ENCODE measurements at regions not wholly inside any gene's neighbourhood (a gene's known extent, or its start where the extent isn't known, plus 50 kb on each side); places are given as distances from the start of the nearest gene placed in this dataset.

DNA sequence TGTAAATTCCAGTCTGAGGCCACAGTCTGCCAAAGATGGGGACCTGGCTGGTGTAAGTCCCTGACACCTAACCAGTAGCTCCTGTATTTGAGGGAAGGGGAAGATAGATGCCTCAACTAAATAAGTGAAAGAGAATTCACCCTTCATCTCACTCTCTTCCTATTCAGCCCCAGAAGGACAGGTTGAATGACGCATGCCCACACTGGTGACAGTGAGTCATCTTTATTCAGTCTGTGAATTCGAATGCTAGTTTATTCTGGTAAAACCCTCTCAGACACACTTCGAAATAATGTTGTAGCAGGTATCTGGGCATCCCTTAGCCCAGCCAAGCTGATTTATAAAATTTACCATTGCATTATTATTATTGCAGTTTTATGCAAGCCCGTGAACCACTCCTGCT is 617.0 kb upstream of the PRMT6 start:
- intact Hi-C loops (cut with DNase I), result no loop called here

DNA sequence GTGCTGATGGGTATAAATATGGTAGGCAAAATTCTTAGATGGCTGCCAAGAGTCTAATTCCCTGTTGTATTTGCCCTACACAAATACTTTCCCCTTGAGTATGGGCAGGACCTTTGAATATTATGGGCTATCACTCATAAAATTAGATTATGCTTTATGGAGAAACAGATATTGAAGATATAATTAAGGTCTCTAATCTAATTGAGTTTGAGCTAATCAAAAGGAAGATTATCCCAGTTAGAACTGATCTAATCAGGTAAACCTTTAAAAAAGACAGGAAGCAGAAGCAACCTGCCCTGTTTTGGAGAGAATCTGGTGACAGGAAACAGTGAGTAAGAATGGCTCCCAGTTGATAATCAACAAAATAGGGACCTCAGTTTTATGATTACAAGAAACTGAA is 609.0 kb upstream of the PRMT6 start:
- DNase-seq (ENCODE audit: low spot score) (no peak), ATAC-seq (no peak)
- intact Hi-C loops (cut with DNase I), result no loop called here

More for the DNA sequence above, 617.0 kb upstream of the PRMT6 start:
- ATAC-seq (no peak), DNase-seq (ENCODE audit: low spot score) (no peak)

DNA sequence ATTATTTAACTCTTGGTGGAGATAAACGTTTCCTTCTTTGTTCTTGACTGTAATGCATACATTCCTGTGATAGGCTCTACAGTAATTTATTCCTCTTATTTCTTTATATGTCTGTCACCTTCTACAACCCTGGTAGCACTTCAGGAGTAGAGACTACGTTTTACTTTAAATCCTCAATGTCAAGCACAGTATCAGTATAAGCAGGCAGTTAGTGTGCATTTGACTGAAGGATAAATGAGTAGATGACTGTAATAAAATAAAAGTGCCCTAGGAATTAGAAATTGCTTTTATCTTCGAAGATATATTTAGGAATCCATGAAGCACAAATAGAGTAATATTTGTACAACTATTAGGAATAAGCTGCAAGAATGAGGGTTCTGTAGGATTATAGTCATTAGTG is 599.6 kb upstream of the PRMT6 start:
- ATAC-seq (no peak), DNase-seq (ENCODE audit: low spot score) (no peak)
- intact Hi-C loops (cut with DNase I), result no loop called here

DNA sequence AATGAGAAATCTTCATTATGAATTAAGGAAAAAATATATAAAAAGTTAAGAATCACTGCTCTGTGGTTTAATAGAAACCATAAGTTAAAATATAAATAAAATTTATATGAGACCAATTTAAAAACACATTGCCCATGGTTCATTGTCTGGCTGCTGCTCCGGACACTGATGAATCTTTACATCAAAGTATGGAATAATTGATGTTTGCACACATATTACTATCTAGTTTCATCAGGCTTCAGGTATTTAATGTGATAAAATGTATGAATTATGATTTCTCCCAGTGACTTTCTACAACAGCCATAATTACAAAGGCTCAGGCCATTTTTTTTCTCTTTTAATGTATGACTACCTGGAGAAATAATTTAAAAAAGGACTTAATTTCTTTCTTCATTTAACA is 599.1 kb upstream of the PRMT6 start:
- DNase-seq (ENCODE audit: low spot score), result no peak
- ATAC-seq, result no peak
- intact Hi-C loops (cut with DNase I), result no loop called here

DNA sequence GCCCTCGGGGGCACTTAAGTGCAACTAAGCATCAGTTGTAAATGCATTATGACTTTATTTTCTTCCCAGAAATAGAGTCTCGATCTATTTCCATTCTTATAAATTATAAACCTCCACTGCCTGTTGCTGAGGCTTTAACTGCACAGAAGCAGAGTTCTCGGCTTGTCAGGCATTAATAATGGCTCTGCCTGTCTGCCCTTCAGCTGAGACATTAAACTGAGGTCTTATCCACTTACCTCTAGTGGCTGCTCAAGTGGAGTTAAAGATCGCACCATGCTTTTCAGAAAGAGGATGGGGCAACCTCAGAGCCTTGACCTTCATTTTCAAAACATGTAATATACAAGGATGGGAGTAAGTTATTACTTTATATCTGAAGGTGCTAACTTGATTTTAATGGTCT is 597.6 kb upstream of the PRMT6 start:
- intact Hi-C loops (cut with DNase I), result no loop called here
- ATAC-seq (no peak), DNase-seq (ENCODE audit: low spot score) (no peak)

DNA sequence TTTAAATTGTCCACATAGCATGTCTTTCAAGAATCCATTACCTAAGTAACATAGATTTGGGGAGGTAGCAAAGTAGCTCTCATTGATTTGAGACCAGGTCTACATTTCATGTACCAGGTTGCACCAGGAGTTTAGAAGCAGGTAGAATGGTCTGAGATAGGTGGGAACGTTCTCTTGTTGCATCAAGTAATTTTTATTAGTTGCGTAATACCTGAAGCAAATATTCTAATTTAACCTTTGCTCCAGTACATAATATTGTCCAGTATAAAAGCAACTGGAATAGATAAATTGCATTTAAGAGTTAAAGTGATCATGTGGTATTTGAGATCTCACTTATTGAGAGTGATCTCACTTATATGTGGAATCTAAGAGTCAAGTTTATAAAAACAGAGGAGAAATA is 597.1 kb upstream of the PRMT6 start:
- ATAC-seq, result no peak
- DNase-seq (ENCODE audit: low spot score), result no peak
- intact Hi-C loops (cut with DNase I), result no loop called here

DNA sequence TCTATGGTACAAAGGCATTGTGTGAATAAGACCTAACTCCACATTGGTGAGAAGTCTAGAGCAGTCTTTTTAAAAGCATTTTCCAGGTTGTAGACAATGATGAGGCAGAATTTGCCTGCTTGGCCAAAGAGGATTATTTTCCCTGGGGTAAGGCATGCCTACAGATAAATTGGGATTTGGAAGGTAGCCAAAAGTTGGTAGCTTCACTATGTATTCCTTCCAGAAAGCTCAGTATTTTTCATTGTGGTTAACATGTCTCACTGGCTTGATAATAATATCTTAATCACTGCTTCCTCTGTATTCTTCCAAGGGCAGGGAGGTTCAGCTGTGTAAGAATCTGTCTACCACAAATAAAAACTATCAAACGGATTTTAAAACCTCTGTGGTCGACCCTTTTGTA is 590.8 kb upstream of the PRMT6 start:
- DNase-seq (ENCODE audit: low spot score), result no peak
- intact Hi-C loops (cut with DNase I), result no loop called here
- ATAC-seq, result no peak

DNA sequence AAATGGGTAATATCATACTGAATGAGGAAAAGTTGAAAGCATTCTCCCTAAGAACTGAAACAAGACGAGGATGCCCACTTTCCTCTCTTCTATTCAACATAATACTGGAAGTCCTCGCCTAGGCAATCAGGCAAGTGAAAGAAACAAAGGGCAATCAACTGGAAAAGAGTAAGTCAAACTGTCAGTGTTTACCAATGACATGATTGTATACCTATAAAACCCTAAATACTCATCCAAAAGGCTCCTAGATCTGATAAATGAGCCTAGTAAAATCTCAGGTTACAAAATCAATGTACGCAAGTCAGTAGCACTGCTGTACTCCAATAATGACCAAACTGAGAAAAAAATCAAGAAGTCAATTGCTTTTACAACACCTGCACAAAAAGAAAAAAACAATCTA is 575.8 kb upstream of the PRMT6 start:
- DNase-seq (ENCODE audit: low spot score), result no peak
- intact Hi-C loops (cut with DNase I), result no loop called here
- ATAC-seq, result no peak

DNA sequence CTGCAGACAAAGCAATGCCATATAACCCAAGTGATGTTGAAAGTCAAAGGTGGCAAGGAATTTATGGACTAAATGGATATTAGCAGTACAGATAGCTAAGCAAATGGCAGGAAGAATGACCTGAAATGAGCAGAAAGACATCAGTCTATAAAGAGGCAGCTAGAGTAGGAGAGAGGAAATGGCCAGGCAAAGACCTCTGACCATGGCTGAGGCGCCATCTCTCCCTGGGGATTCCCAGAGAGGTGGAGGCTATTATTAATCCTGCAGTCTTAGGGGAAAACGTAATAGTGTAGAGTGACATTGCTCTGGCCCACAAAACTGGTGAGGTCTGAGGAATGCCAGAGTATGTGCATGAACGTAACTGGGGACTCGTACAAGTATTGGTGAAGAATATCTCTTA is 563.6 kb upstream of the PRMT6 start:
- intact Hi-C loops (cut with DNase I), result no loop called here
- ATAC-seq (no peak), DNase-seq (ENCODE audit: low spot score) (no peak)

DNA sequence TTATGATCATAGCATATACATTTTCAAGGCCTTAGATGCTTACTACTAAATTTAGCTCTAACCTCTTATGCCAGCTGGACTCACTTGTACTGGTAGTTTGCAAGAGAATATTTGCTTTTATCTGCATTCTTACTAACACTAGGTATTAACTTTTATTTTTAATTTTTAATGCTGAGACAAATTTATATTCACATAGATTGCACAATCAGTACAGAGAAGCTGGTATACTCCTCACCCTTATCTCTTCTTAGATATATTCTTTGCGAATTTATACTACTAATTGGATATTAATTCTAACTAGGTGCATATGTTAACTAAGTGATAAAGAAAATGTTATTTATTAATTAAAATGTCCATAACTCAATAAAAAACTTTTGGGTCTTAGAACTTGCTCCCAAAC is 561.8 kb upstream of the PRMT6 start:
- ATAC-seq (no peak), DNase-seq (ENCODE audit: low spot score) (no peak)
- intact Hi-C loops (cut with DNase I), result no loop called here

DNA sequence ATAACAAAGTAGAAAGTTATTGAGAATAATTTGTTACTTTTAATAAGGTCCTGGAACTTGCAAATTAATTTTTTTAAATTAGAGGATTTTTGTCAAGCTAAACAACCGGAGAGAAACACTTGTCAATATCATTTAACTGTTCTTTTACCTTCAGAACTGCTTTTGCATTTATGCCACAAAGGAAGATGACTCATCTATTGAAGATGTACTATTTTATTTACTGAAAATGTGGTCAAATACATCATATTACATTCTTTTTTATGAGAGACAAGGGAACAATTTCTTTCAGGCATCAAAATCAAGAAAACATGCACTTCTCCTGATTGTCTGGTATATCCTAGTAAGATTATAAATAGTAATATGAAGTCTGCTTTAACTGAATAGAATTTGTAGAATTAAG is 558.2 kb upstream of the PRMT6 start:
- intact Hi-C loops (cut with DNase I), result no loop called here
- DNase-seq (ENCODE audit: low spot score), result no peak
- ATAC-seq, result no peak

DNA sequence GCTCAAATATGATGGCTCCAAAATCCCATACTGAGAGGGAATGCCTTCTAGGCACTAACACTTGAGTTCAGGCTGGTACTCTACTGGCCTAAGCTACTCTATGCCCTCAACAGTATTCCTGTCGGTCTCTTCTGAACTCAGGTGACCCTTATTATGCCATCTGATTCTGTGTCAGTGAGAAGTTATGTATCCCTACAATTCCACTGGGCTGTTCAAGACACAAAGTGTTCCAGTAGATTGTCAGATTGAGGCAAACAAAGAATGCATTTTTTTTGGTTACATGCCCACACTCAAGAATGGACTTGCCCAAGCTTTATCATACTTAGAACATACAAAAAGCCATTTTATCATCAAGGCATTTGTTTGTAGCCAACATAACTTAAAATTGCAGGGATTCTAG is 553.8 kb upstream of the PRMT6 start:
- intact Hi-C loops (cut with DNase I), result no loop called here
- no peak for DNase-seq (ENCODE audit: low spot score)
- ATAC-seq, result no peak

DNA sequence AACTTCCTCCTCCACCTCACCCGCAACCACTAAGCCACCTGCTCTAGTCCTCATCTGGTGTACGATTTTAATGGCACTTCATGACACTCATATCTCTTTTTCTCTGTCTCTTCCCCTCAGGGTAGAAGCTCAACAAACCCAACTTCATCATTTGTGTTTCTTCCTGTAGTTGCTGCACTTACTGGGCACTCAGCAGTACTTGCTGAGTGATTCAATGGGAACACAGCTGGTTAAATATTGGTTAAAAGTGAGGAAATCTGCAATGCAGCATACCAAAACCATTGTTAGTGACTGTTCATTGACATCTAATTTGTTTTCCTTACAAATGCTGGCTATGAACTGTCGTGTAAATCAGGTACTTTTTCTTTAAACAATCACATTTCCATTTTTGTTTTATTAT is 541.1 kb upstream of the PRMT6 start:
- intact Hi-C loops (cut with DNase I), result no loop called here
- ATAC-seq, result no peak
- no peak for DNase-seq (ENCODE audit: low spot score)

DNA sequence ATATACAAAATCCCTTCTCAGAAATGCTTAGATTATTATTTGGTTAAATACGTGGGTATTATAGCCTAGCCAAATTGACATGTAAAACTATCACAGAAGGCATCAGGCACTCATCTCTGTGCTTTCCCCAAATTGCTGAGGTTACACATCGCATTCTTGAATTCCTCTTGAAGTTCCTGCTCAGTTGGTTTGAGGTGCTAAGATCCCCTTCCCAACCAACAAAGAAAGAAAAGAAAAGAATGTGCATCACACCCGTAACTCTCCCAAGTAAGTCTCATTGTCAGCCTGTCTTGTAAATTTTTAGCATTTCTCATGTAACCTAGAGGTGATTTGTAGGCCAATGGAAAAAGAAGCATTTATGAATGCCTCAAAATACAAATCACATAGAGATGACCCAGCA is 539.2 kb upstream of the PRMT6 start:
- DNase-seq (ENCODE audit: low spot score) (no peak), ATAC-seq (no peak)
- intact Hi-C loops (cut with DNase I), result no loop called here

DNA sequence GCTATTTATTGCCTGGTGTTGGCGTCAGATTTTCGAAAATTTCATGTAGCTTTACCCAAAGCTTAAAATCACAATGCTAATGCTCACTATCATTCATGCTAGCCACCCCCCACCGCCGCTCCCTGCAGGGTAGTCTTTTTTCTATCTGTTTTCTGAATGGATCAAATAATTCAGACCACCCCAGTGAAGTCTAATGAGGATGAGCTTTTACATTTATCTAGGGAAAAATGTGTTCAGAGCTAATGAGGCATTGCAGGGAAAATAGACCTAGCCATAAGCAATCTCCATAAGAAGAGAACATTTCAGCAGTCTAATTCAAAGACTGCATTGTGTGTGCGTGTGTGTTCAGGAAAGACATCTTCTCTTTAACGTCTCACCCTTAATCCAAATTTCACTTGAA is 533.0 kb upstream of the PRMT6 start:
- intact Hi-C loops (cut with DNase I), result no loop called here
- no peak for ATAC-seq
- DNase-seq (ENCODE audit: low spot score), result no peak

DNA sequence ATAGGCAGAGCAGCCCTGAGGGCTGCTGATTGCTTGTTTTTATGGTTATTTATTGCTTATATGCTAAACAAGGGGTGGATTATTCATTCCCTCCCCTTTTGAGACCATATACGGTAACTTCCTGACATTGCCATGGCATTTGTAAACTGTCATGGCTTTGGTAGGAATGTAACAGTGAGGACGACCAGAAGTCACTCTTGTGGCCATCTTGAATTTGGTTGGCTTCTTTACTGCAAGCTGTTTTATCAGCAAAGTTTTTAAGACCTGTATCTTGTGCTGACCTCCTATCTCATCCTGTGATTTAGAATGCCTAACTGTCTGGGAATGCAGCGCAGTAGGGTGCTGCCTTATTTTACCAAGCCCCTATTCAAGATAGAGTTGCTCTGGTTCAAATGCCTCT is 531.8 kb upstream of the PRMT6 start:
- intact Hi-C loops (cut with DNase I), result no loop called here
- ATAC-seq (no peak), DNase-seq (ENCODE audit: low spot score) (no peak)

DNA sequence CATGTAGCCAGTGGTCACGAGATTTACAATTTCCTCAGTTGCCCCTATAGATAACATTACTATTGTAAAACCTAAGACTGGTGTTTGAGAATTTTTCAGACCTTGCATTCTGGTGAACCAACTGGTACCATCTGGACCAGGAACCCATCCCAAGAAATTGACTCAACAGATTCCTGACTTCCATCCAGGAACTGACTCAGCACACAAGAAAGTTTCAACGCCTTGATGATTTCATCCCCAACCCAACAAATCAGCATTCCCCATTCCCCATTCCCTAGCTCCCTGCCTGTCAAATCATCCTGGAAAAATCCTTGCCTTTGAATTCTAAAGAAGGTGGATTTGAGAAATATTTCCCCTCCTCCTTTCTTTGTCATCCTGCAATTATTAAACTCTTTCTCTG is 529.8 kb upstream of the PRMT6 start:
- no peak for ATAC-seq

DNA sequence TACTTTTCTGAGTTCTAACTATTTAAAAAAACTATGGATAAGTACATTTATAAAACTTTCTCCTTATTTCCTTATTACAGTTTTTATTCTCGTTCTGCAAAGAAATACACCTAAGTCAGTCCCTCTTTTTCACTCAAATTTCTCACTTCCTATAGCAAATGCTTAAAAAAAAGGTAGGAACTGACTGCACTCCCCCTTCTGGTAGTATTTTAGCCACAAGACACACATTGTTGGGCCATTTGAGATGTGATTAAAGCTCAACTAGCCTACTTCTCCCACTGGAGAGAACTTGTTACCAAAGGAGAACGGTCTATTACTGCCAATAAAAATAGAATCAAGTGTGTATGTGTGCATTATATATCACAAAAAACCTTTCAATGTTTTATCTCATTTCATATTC is 521.9 kb upstream of the PRMT6 start:
- DNase-seq (ENCODE audit: low spot score), result no peak
- intact Hi-C loops (cut with DNase I), result no loop called here
- ATAC-seq, result no peak

More for the DNA sequence above, 529.8 kb upstream of the PRMT6 start:
- intact Hi-C loops (cut with DNase I), result no loop called here
- no peak for DNase-seq (ENCODE audit: low spot score)

DNA sequence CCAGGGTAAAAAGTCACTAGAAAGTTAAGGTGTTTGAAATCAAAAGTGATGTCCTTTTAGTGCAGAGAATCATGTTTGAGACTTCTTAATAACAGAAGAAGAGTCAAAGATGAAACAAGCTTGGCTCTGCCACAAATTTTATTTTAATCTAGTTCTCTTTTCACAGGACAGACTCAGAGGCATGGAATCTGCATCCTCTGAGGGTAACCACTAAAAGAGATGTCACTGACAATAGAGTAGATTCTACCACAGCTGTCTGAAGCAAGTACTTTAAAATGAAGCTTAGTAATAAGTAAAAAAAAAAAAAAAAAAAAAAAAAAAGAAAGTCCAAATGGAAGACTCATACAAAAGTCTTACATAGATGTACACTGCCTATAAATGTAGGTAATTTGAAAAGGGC is 519.7 kb upstream of the PRMT6 start:
- intact Hi-C loops (cut with DNase I), result no loop called here
- DNase-seq (ENCODE audit: low spot score) (no peak), ATAC-seq (no peak)

DNA sequence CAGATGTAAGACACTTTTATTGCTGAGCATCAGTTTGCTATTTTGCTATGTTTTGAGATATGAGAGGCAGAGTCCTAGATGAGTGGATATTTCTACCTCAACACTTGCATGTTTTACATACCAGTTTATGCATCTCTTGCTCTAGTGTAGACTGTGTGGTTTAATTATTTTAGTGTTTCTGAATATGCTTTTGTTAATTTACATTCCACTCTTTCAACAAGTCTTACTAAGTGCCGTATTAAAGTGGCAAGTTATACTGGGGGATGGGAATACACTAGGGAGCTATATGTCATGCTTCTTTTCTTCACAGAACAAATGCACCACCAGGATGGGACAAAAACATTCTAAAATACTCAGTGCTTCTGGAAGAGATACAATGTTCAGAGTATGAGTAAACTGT is 507.7 kb upstream of the PRMT6 start:
- ATAC-seq, result no peak
- DNase-seq (ENCODE audit: low spot score), result no peak
- intact Hi-C loops (cut with DNase I), result no loop called here

DNA sequence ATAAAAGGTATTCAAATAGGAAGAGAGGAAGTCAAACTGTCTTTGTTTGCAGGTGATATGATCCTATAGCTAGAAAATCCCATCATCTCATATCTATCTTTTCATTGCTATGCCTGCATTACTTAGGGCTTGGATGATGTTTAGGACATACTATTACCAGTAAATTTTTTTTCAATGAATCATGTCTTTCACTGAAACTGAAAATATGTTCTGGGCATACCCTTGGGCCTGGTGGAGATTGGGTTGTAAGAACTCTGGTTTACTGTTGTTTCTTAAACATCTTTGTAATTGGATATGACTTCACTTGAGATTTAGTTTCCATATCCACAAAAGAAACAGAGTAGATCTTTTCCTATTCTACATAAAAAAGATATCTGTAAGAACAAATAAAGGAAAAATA is 502.2 kb upstream of the PRMT6 start:
- intact Hi-C loops (cut with DNase I), result no loop called here
- DNase-seq (ENCODE audit: low spot score), result no peak
- ATAC-seq, result no peak

DNA sequence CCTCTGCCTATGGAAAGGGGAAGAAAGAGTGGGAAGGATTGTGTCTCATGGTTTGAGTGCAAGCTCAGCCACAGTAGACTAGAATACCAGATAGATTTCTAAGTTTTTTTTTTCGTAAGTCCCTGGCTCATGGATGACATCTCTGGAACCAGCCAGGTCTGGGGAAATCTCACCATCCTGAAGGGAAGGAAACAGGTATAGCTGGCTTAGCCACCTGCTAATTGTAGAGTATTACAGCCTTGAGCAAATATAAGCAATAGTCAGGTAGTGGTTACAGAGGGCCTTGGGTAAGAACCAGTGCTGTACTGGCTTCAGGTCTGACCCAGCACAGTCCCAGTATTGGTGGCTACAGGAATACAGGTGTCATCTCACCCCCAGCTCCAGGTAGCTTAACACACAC is 500.9 kb upstream of the PRMT6 start:
- DNase-seq (ENCODE audit: low spot score) (no peak), ATAC-seq (no peak)
- intact Hi-C loops (cut with DNase I), result no loop called here
